ENCODE measurements at regions not wholly inside any gene's neighbourhood (a gene's known extent, or its start where the extent isn't known, plus 50 kb on each side); places are given as distances from the start of the nearest gene placed in this dataset.

DNA sequence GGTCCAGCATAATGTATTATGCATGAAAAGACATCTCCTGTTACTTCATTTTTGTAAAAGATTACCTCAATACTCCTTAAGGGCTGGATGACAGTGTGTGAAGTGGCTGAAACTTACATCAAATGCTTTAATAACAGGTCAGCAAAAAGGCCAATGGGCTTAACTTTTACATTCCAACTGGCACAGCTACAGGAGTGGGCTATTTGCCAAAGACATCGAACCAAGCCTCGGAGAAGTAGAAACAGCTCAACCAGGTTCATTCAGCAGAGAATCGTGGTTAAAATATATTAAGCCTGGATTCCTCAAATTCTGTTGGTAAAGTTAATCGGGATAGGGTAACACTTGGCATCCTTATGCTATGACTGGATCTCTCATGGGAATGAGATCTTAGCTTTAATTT, 639.7 kb downstream of the TRIML1 start:
- POLR2A ChIA-PET, result no interaction called here
- TF ChIP-seq, protein P1, sequence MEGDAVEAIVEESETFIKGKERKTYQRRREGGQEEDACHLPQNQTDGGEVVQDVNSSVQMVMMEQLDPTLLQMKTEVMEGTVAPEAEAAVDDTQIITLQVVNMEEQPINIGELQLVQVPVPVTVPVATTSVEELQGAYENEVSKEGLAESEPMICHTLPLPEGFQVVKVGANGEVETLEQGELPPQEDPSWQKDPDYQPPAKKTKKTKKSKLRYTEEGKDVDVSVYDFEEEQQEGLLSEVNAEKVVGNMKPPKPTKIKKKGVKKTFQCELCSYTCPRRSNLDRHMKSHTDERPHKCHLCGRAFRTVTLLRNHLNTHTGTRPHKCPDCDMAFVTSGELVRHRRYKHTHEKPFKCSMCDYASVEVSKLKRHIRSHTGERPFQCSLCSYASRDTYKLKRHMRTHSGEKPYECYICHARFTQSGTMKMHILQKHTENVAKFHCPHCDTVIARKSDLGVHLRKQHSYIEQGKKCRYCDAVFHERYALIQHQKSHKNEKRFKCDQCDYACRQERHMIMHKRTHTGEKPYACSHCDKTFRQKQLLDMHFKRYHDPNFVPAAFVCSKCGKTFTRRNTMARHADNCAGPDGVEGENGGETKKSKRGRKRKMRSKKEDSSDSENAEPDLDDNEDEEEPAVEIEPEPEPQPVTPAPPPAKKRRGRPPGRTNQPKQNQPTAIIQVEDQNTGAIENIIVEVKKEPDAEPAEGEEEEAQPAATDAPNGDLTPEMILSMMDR (IDR thresholded peaks at IDR 0.05; ENCODE audit: insufficient read depth, low read length, missing control alignments), result no peak
- H3K4me3 ChIP-seq (ENCODE audit: low read depth, low read length), result no peak overlapping the region
- DNase-seq (ENCODE audit: low read depth, low spot score), result no peak
- CTCF ChIA-PET, result interaction anchor here (0.8 to 1.3 kb wide), 3 partner anchors 8 to 406 kb away, joined by 3 to 6 read pairs (median 3); no protein-coding TSS in a partner anchor

- CTCF ChIA-PET, result interaction anchor here (0.8 to 1.3 kb wide), 4 partner anchors 9 to 405 kb away, joined by 3 to 6 read pairs (median 3); no protein-coding TSS in a partner anchor
- no peak overlapping the region for H3K4me3 ChIP-seq (ENCODE audit: low read depth, low read length)
- POLR2A ChIA-PET, result no interaction called here
- no peak for DNase-seq (ENCODE audit: low read depth, low spot score)
- TF ChIP-seq, protein P1 (IDR thresholded peaks at IDR 0.05; ENCODE audit: insufficient read depth, low read length, missing control alignments), result no peak
These were observed 640.3 kb downstream of the TRIML1 start for GRCh38 chr4:188779581-188779980.

GRCh38 chr4:188780028-188780427, 640.8 kb downstream of the TRIML1 start:
- CTCF ChIA-PET, result interaction anchor here (0.6 to 1.3 kb wide), 4 partner anchors 9 to 344 kb away, joined by 3 to 6 read pairs (median 4); no protein-coding TSS in a partner anchor
- POLR2A ChIA-PET, result no interaction called here

GRCh38 chr4:188780686-188781085, 641.4 kb downstream of the TRIML1 start:
- DNase-seq (ENCODE audit: low read depth, low spot score), result no peak
- ChIA-PET CTCF (interaction anchor here (0.6 to 1.8 kb wide), 3 partner anchors 22 to 344 kb away, joined by 3 to 7 read pairs (median 4); no protein-coding TSS in a partner anchor), POLR2A (no interaction called here)
- TF ChIP-seq, protein P1 (IDR thresholded peaks at IDR 0.05; ENCODE audit: insufficient read depth, low read length, missing control alignments), result no peak
- no peak overlapping the region for H3K4me3 ChIP-seq (ENCODE audit: low read depth, low read length)

More at GRCh38 chr4:188780028-188780427, 640.8 kb downstream of the TRIML1 start:
- TF ChIP-seq, protein P1 (IDR thresholded peaks at IDR 0.05; ENCODE audit: insufficient read depth, low read length, missing control alignments), result no peak
- no peak overlapping the region for H3K4me3 ChIP-seq (ENCODE audit: low read depth, low read length)
- no peak for DNase-seq (ENCODE audit: low read depth, low spot score)

DNA sequence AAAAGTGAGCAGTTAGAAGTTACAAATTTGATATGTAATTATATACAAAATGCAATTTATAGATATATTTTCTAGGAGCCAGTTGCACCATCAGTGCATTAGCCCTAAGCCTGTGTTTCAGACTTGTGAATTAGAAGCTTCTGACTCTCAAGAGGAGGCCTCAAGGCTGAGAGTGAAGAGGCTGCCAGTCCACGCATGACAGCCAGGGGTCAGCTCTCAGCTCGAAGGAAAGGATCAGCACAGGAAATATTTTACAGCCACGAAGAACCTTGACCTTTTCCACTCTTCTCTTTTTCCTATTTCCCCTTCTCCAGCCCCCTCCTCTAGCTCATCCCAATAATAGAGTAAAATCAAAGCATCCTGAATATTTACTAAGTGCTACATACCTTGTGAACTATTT, 642.4 kb downstream of the TRIML1 start:
- no peak overlapping the region for H3K4me3 ChIP-seq (ENCODE audit: low read depth, low read length)
- TF ChIP-seq, protein P1 (IDR thresholded peaks at IDR 0.05; ENCODE audit: insufficient read depth, low read length, missing control alignments), result peak; percentile 46
- POLR2A ChIA-PET, result no interaction called here
- CTCF ChIA-PET, result interaction anchor here (1.0 to 1.8 kb wide), 9 partner anchors 9 to 342 kb away, joined by 3 to 7 read pairs (median 4); no protein-coding TSS in a partner anchor
- DNase-seq (ENCODE audit: low read depth, low spot score), result no peak

DNA sequence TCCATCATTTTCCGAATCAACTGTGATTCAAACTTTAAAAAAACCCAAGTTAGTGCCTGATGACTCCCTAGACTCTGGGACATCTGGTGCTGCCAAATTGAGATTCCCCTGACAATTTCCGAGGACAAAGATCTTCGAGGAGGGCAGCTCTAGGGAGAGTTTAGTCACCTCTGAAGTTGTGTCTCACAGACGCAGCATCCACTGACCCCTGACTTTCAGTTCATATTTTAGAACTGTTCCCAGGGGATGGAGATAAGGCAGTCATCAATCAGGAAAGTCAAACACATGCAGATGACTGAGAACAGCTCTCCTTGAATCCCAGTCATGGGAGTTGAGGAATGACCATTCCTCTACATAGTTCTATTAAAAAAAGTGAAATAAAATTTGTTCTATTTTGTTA, 643.9 kb downstream of the TRIML1 start:
- TF ChIP-seq, protein P1 (IDR thresholded peaks at IDR 0.05; ENCODE audit: insufficient read depth, low read length, missing control alignments), result no peak
- DNase-seq (ENCODE audit: low read depth, low spot score), result no peak
- ChIA-PET POLR2A (no interaction called here), CTCF (interaction anchor here (0.9 to 1.6 kb wide), 2 partner anchors 9 to 341 kb away, joined by 4 read pairs; no protein-coding TSS in a partner anchor)
- no peak overlapping the region for H3K4me3 ChIP-seq (ENCODE audit: low read depth, low read length)
